ENCODE measurements at regions not wholly inside any gene's neighbourhood (a gene's known extent, or its start where the extent isn't known, plus 50 kb on each side); places are given as distances from the start of the nearest gene placed in this dataset.

GRCh38 chr10:36638462-36639155, 486.8 kb upstream of the ANKRD30A start:
- in situ Hi-C loops (cut with MboI; ENCODE audit: low sequenced_read_pairs, unreplicated experiment): no loop called here
- TF ChIP-seq CTCF (IDR thresholded peaks at IDR 0.05; ENCODE audit: borderline replicate concordance, control extremely low read depth, extremely low read depth, insufficient read depth, missing control alignments): no peak
- DNase-seq (ENCODE audit: low spot score): no peak

DNA sequence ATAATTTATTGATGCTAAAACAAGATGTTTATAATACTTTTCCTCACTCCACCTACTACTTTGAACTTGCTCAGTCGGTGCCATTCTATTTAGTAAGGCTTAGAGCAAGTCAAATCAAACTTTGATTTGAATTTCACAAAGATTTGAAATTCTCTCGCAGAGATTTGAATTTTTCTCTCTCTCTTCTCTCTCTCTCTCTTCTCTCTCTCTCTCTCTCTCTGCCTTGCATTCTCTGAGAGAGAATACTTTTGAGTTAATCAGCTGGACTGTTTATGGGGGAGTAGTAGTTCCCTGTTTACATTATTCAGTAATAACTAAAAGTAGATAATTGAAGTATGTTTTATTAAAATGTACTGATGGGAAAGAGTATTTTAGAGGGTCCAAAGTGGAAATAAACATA, 488.5 kb upstream of the ANKRD30A start:
- in situ Hi-C loops (cut with MboI; ENCODE audit: low sequenced_read_pairs, unreplicated experiment): no loop called here
- DNase-seq (ENCODE audit: low spot score): no peak
- TF ChIP-seq CTCF (IDR thresholded peaks at IDR 0.05; ENCODE audit: borderline replicate concordance, control extremely low read depth, extremely low read depth, insufficient read depth, missing control alignments): no peak

DNA sequence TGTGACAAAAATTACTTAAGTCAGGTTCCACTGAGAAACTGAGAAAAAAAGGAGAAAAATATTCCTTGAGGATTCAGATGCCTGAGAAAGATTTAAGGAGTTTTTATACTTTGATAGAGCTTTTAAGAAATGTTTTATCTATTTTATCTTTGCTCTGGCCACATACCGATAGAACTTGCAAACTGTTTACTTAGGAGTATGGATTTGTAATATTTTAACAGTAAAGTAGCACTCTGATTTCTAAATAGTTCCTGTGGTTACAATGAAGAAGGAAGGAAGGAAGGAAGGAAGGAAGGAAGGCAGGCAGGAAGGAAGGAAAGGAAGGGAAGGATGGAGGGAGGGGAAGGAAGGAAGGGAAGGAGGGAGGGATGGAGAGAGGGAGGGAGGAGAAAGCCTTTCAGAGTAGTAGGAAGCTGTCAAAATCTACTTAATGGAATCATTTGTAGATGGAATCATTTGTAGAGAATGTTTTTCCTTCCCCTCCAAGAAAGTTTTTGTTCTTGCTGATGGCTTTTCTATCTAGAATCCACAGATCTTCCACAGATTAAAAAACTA, 489.0 kb upstream of the ANKRD30A start:
- DNase-seq (ENCODE audit: low spot score): no peak
- no peak for TF ChIP-seq CTCF (IDR thresholded peaks at IDR 0.05; ENCODE audit: borderline replicate concordance, control extremely low read depth, extremely low read depth, insufficient read depth, missing control alignments)
- in situ Hi-C loops (cut with MboI; ENCODE audit: low sequenced_read_pairs, unreplicated experiment): no loop called here

GRCh38 chr10:36634916-36635315, 490.5 kb upstream of the ANKRD30A start:
- no peak for DNase-seq (ENCODE audit: low spot score)

GRCh38 chr10:36630267-36630666, 495.1 kb upstream of the ANKRD30A start:
- DNase-seq (ENCODE audit: low spot score): no peak
- TF ChIP-seq CTCF (IDR thresholded peaks at IDR 0.05; ENCODE audit: borderline replicate concordance, control extremely low read depth, extremely low read depth, insufficient read depth, missing control alignments): no peak
- in situ Hi-C loops (cut with MboI; ENCODE audit: low sequenced_read_pairs, unreplicated experiment): no loop called here

More at GRCh38 chr10:36634916-36635315, 490.5 kb upstream of the ANKRD30A start:
- TF ChIP-seq CTCF (IDR thresholded peaks at IDR 0.05; ENCODE audit: borderline replicate concordance, control extremely low read depth, extremely low read depth, insufficient read depth, missing control alignments): no peak
- in situ Hi-C loops (cut with MboI; ENCODE audit: low sequenced_read_pairs, unreplicated experiment): no loop called here

- DNase-seq (ENCODE audit: low spot score): no peak
- in situ Hi-C loops (cut with MboI; ENCODE audit: low sequenced_read_pairs, unreplicated experiment): no loop called here
- no peak for TF ChIP-seq CTCF (IDR thresholded peaks at IDR 0.05; ENCODE audit: borderline replicate concordance, control extremely low read depth, extremely low read depth, insufficient read depth, missing control alignments)
These were observed 495.9 kb upstream of the ANKRD30A start for GRCh38 chr10:36629476-36629875.
